ENCODE measurements at regions not wholly inside any gene's neighbourhood (a gene's known extent, or its start where the extent isn't known, plus 50 kb on each side); places are given as distances from the start of the nearest gene placed in this dataset.
"Not testable (repeated sequence)": the region's sequence is repeated elsewhere in the genome, so short reads cannot be mapped to it uniquely, and the experiment has no call there.

- H3K4me1 Mint-ChIP-seq (ENCODE audit: low read depth); H3K9me3 Mint-ChIP-seq (ENCODE audit: low read depth); H3K4me3 Mint-ChIP-seq; H3K27me3 Mint-ChIP-seq; H3K36me3 Mint-ChIP-seq; H3K27ac Mint-ChIP-seq: not testable (repeated sequence)
Observed at GRCh38 chr21:13893617-13894016, 284.0 kb downstream of the POTED start.

GRCh38 chr21:13893025-13893424, 283.4 kb downstream of the POTED start:
- H3K4me1 Mint-ChIP-seq (ENCODE audit: low read depth); H3K27ac Mint-ChIP-seq; H3K27me3 Mint-ChIP-seq; H3K9me3 Mint-ChIP-seq (ENCODE audit: low read depth); H3K4me3 Mint-ChIP-seq; H3K36me3 Mint-ChIP-seq: not testable (repeated sequence)

GRCh38 chr21:13892146-13892751, 282.7 kb downstream of the POTED start:
- not testable (repeated sequence) for H3K9me3 Mint-ChIP-seq (ENCODE audit: low read depth); H3K4me1 Mint-ChIP-seq (ENCODE audit: low read depth); H3K36me3 Mint-ChIP-seq; H3K27ac Mint-ChIP-seq; H3K27me3 Mint-ChIP-seq; H3K4me3 Mint-ChIP-seq

GRCh38 chr21:13889176-13889575, 279.6 kb downstream of the POTED start:
- H3K4me3 Mint-ChIP-seq; H3K4me1 Mint-ChIP-seq (ENCODE audit: low read depth); H3K36me3 Mint-ChIP-seq; H3K9me3 Mint-ChIP-seq (ENCODE audit: low read depth); H3K27ac Mint-ChIP-seq; H3K27me3 Mint-ChIP-seq: not testable (repeated sequence)

GRCh38 chr21:13883641-13884395, 274.2 kb downstream of the POTED start:
- not testable (repeated sequence) for H3K36me3 Mint-ChIP-seq; H3K4me1 Mint-ChIP-seq (ENCODE audit: low read depth); H3K4me3 Mint-ChIP-seq; H3K27ac Mint-ChIP-seq; H3K27me3 Mint-ChIP-seq; H3K9me3 Mint-ChIP-seq (ENCODE audit: low read depth)

GRCh38 chr21:13877503-13877902, 267.9 kb downstream of the POTED start:
- not testable (repeated sequence) for H3K27ac Mint-ChIP-seq; H3K36me3 Mint-ChIP-seq; H3K9me3 Mint-ChIP-seq (ENCODE audit: low read depth); H3K4me1 Mint-ChIP-seq (ENCODE audit: low read depth); H3K27me3 Mint-ChIP-seq; H3K4me3 Mint-ChIP-seq

GRCh38 chr21:13876999-13877398, 267.4 kb downstream of the POTED start:
- not testable (repeated sequence) for H3K27me3 Mint-ChIP-seq; H3K27ac Mint-ChIP-seq; H3K36me3 Mint-ChIP-seq; H3K4me1 Mint-ChIP-seq (ENCODE audit: low read depth); H3K9me3 Mint-ChIP-seq (ENCODE audit: low read depth); H3K4me3 Mint-ChIP-seq

- not testable (repeated sequence) for H3K27me3 Mint-ChIP-seq; H3K9me3 Mint-ChIP-seq (ENCODE audit: low read depth); H3K4me1 Mint-ChIP-seq (ENCODE audit: low read depth); H3K27ac Mint-ChIP-seq; H3K4me3 Mint-ChIP-seq; H3K36me3 Mint-ChIP-seq
Observed at GRCh38 chr21:13874001-13874400, 264.4 kb downstream of the POTED start.

- H3K9me3 Mint-ChIP-seq (ENCODE audit: low read depth), result no peaks in the 10 kb centered on the region
- H3K36me3 Mint-ChIP-seq, result no peaks in the 10 kb centered on the region
- H3K4me1 Mint-ChIP-seq (ENCODE audit: low read depth), result no peaks in the 10 kb centered on the region
- H3K4me3 Mint-ChIP-seq, result no peak overlapping the region
- no peaks in the 10 kb centered on the region for H3K27me3 Mint-ChIP-seq
- no peak overlapping the region for H3K27ac Mint-ChIP-seq
Observed at GRCh38 chr21:13854638-13855037, 245.1 kb downstream of the POTED start.

GRCh38 chr21:13850808-13851207, 241.2 kb downstream of the POTED start:
- H3K4me3 Mint-ChIP-seq; H3K27ac Mint-ChIP-seq; H3K36me3 Mint-ChIP-seq; H3K9me3 Mint-ChIP-seq (ENCODE audit: low read depth); H3K4me1 Mint-ChIP-seq (ENCODE audit: low read depth); H3K27me3 Mint-ChIP-seq: not testable (repeated sequence)

- H3K9me3 Mint-ChIP-seq (ENCODE audit: low read depth); H3K27me3 Mint-ChIP-seq; H3K27ac Mint-ChIP-seq; H3K36me3 Mint-ChIP-seq; H3K4me3 Mint-ChIP-seq; H3K4me1 Mint-ChIP-seq (ENCODE audit: low read depth): not testable (repeated sequence)
Observed at GRCh38 chr21:13849489-13849888, 239.9 kb downstream of the POTED start.

- not testable (repeated sequence) for H3K27me3 Mint-ChIP-seq; H3K4me1 Mint-ChIP-seq (ENCODE audit: low read depth); H3K27ac Mint-ChIP-seq; H3K36me3 Mint-ChIP-seq; H3K9me3 Mint-ChIP-seq (ENCODE audit: low read depth); H3K4me3 Mint-ChIP-seq
Observed at GRCh38 chr21:13846718-13847117, 237.1 kb downstream of the POTED start.

- H3K4me3 Mint-ChIP-seq; H3K9me3 Mint-ChIP-seq (ENCODE audit: low read depth); H3K27me3 Mint-ChIP-seq; H3K27ac Mint-ChIP-seq; H3K4me1 Mint-ChIP-seq (ENCODE audit: low read depth); H3K36me3 Mint-ChIP-seq: not testable (repeated sequence)
Observed at GRCh38 chr21:13844574-13844973, 235.0 kb downstream of the POTED start.

GRCh38 chr21:13843081-13843480, 233.5 kb downstream of the POTED start:
- H3K27me3 Mint-ChIP-seq; H3K4me1 Mint-ChIP-seq (ENCODE audit: low read depth); H3K9me3 Mint-ChIP-seq (ENCODE audit: low read depth); H3K4me3 Mint-ChIP-seq; H3K36me3 Mint-ChIP-seq; H3K27ac Mint-ChIP-seq: not testable (repeated sequence)

GRCh38 chr21:13827666-13828065, 218.1 kb downstream of the POTED start:
- not testable (repeated sequence) for H3K9me3 Mint-ChIP-seq (ENCODE audit: low read depth); H3K4me1 Mint-ChIP-seq (ENCODE audit: low read depth); H3K36me3 Mint-ChIP-seq; H3K4me3 Mint-ChIP-seq; H3K27ac Mint-ChIP-seq
- peaks cover 10% of the 10 kb centered on the region for H3K27me3 Mint-ChIP-seq

GRCh38 chr21:13827201-13827600, 217.6 kb downstream of the POTED start:
- H3K4me3 Mint-ChIP-seq, result no peak overlapping the region
- H3K36me3 Mint-ChIP-seq, result no peaks in the 10 kb centered on the region
- no peak overlapping the region for H3K27ac Mint-ChIP-seq

More at GRCh38 chr21:13827201-13827600, 217.6 kb downstream of the POTED start:
- Mint-ChIP-seq H3K27me3 (peaks cover 10% of the 10 kb centered on the region), H3K4me1 (ENCODE audit: low read depth) (no peaks in the 10 kb centered on the region), H3K9me3 (ENCODE audit: low read depth) (no peaks in the 10 kb centered on the region)

Data from activated naive CD8-positive, alpha-beta T cell (primary cell).